HG02678 (cell line): ENCODE measurements at regions not wholly inside any gene's neighbourhood (a gene's known extent, or its start where the extent isn't known, plus 50 kb on each side); places are given as distances from the start of the nearest gene placed in this dataset.

ENCODE experiments used
- ATAC-seq: cut with Tn5 transposase; IDR thresholded peaks from one replicate; pipeline ENCODE4 v1.9.1; 2021; ENCODE audit warnings: mild to moderate bottlenecking, moderate library complexity; ENCODE audit not compliant: unreplicated experiment

GRCh38 chr1:55416164-55416842 lies 201.1 kb upstream of the USP24 start:
- no peak for ATAC-seq

- ATAC-seq, result no peak
These were observed 198.1 kb upstream of the USP24 start for GRCh38 chr1:55413286-55413685.

GRCh38 chr1:55412060-55412459 lies 196.9 kb upstream of the USP24 start:
- ATAC-seq, result no peak

- no peak for ATAC-seq
These were observed 187.7 kb upstream of the USP24 start for GRCh38 chr1:55402671-55403464.

GRCh38 chr1:55402142-55402541 lies 187.0 kb upstream of the USP24 start:
- no peak for ATAC-seq

- no peak for ATAC-seq
These were observed 185.3 kb upstream of the USP24 start for GRCh38 chr1:55400508-55400907.

- no peak for ATAC-seq
These were observed 184.2 kb upstream of the USP24 start for GRCh38 chr1:55399346-55399745.

- no peak for ATAC-seq
These were observed 181.3 kb upstream of the USP24 start for GRCh38 chr1:55396381-55396891.

GRCh38 chr1:55388960-55389359 lies 173.8 kb upstream of the USP24 start:
- no peak for ATAC-seq

- no peak for ATAC-seq
These were observed 172.0 kb upstream of the USP24 start for GRCh38 chr1:55387145-55387544.

GRCh38 chr1:55386456-55386855 lies 171.3 kb upstream of the USP24 start:
- ATAC-seq, result no peak

- no peak for ATAC-seq
These were observed 170.3 kb upstream of the USP24 start for GRCh38 chr1:55385402-55386018.

- no peak for ATAC-seq
These were observed 169.5 kb upstream of the USP24 start for GRCh38 chr1:55384637-55385036.

- no peak for ATAC-seq
These were observed 167.7 kb upstream of the USP24 start for GRCh38 chr1:55382806-55383305.

- ATAC-seq, result no peak
These were observed 166.8 kb upstream of the USP24 start for GRCh38 chr1:55381983-55382382.

- no peak for ATAC-seq
These were observed 166.3 kb upstream of the USP24 start for GRCh38 chr1:55381491-55381890.

- no peak for ATAC-seq
These were observed 165.3 kb upstream of the USP24 start for GRCh38 chr1:55380355-55380970.

- no peak for ATAC-seq
These were observed 163.4 kb upstream of the USP24 start for GRCh38 chr1:55378582-55378981.

GRCh38 chr1:55376897-55377296 lies 161.7 kb upstream of the USP24 start:
- no peak for ATAC-seq

- ATAC-seq, result no peak
These were observed 160.6 kb upstream of the USP24 start for GRCh38 chr1:55375617-55376258.
